SK-N-DZ (cell line): ENCODE measurements at regions not wholly inside any gene's neighbourhood (a gene's known extent, or its start where the extent isn't known, plus 50 kb on each side); places are given as distances from the start of the nearest gene placed in this dataset.

Experiments
- DNase-seq: peaks from one replicate; pipeline ENCODE4 v3.0.0-alpha.2; 2015; ENCODE audit warnings: low spot score

- DNase-seq = no peak
Measured at GRCh38 chr5:3050863-3051262, 299.4 kb upstream of the IRX2 start.

- no peak for DNase-seq
Measured at GRCh38 chr5:3049261-3049660, 297.8 kb upstream of the IRX2 start.

DNA sequence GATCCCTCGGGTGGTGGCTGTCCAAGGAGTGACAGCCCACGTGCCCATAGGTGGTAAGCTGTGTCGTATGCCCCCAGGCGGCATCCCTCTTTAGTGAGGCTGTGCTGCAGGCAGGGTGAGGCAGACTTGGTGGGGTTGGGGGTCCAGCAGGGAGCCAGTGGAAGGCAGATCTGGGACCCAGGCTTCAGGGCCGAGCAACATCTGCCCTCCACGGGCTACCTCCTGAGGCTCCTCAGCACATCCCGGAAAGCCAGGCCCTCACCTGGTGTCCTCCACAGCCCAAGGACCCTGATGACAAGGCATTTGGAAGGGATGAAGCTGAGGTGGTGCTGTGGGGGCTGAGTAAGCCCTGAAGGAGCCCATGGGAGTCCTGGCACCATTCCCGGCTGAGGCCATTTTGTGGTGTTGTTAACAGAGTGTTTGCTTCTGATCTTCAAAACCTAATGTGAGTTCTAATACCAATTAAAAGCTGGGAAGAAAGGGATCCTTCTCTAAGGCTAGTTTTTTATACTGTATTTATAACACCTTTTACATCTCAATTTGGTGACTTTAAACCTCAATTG lies 295.8 kb upstream of the IRX2 start:
- no peak for DNase-seq

GRCh38 chr5:3043600-3043999 lies 292.1 kb upstream of the IRX2 start:
- DNase-seq = no peak

GRCh38 chr5:3041001-3041400 lies 289.5 kb upstream of the IRX2 start:
- no peak for DNase-seq

DNA sequence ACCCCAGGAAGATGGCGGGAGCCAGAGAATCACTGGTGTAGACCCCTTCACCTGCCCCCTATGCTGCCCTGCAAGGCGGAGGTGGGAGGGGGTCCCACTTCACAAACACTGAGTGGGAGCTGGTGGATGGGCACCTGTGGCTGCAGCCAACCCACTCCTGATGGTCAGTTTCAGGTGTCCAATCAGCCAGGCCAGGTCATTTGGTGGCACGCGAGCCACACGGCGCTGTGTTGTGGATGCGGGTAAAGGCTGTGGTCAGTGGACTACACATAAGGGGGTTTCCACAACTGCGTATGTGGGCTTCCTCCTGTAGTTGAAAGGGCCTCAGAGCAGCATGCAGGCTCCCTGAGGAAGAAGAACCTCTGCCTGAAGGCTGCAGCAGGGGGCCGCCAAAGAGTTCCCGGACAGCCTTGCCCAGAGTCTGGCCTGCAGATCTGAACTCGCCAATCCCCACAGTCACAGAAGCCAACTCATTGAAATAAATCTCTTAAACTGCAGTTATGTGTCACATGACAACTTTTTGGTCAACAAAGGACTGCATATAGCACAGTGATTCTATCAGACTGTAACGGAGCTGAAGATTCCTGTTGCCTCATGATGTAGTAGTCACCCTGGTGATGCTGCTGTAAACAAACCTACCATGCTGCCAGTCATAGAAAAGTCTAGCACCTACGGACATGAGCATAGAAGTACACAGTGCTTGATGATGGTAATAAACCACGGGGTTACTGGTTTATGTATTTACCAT lies 284.7 kb upstream of the IRX2 start:
- no peak for DNase-seq

GRCh38 chr5:3035452-3035851 lies 284.0 kb upstream of the IRX2 start:
- DNase-seq = no peak

GRCh38 chr5:3034881-3035280 lies 283.4 kb upstream of the IRX2 start:
- DNase-seq = no peak

- DNase-seq = no peak
Measured at GRCh38 chr5:3034449-3034848, 283.0 kb upstream of the IRX2 start.

GRCh38 chr5:3033033-3033755 lies 281.7 kb upstream of the IRX2 start:
- no peak for DNase-seq

DNA sequence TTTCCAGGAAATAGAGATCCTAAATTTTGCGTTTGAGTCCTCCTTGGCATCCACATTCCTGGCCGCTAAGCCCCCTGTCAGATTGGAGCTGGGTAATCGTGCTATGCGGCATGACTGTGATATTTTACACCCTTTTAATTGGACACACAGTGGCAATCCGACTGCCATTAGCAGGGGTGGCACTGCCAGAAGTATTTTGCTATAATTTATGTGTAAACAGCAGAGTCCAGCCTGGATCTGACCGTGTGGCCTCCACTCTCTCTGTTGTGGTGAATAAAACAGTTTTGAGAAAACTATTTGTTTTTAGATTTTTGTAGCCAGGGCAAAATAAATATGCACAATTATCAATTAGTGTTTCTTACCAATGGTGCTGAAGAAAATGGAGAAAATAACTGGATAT lies 281.0 kb upstream of the IRX2 start:
- no peak for DNase-seq

DNA sequence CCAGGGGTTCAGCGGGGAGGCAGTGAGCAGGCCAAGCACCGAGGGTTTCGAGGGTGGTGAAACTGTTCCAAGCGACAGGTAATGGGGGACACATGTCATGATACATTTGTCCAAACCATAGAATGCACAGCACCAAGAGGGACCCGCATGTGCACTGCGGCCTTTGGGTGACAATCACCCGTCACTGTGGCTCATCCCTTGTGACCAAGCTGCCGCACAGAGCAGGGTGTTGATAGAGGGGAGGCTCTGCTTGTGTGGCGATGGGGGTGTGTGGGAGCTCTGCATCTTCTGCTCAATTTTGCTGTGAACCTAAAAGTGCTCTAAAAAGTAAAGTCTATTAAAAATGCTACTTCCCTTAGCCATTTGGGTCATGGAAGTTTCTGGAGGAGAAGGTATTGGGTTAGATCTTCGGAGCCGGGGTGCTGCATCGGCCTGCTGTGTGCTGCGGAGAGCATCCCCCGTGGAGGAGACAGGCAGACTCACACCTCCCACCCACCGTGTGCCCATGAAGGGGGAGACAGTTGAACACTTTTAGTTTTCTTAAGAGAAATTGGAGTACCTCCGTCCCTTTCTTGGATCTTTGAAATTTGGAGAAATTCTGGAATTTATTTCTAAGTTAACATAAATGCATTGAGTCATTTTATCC lies 280.4 kb upstream of the IRX2 start:
- no peak for DNase-seq

GRCh38 chr5:3030511-3031165 lies 279.2 kb upstream of the IRX2 start:
- no peak for DNase-seq

GRCh38 chr5:3029396-3029795 lies 277.9 kb upstream of the IRX2 start:
- DNase-seq = no peak

GRCh38 chr5:3027866-3028635 lies 276.6 kb upstream of the IRX2 start:
- DNase-seq = no peak

GRCh38 chr5:3027185-3027865 lies 275.8 kb upstream of the IRX2 start:
- no peak for DNase-seq

DNA sequence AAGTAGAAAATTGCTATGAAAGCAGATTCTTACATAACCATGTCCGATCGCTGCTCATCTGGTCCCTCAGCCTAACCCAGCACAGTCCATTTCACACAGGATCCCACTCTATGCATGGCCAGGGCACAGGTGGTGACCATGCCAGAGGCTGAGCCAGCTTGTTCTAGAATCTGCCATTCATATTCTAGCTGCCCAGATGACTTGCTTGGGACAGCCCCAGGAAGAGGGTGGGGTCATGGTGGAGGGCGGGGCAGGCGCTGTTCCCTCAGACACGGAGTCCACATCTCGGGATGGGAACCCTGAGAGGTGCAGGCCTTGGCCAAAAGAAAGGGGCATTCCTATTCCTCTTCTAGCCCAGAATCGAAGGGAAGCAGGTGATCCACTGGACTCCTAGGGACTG lies 275.2 kb upstream of the IRX2 start:
- DNase-seq = no peak

- no peak for DNase-seq
Measured at GRCh38 chr5:3026099-3026498, 274.6 kb upstream of the IRX2 start.

DNA sequence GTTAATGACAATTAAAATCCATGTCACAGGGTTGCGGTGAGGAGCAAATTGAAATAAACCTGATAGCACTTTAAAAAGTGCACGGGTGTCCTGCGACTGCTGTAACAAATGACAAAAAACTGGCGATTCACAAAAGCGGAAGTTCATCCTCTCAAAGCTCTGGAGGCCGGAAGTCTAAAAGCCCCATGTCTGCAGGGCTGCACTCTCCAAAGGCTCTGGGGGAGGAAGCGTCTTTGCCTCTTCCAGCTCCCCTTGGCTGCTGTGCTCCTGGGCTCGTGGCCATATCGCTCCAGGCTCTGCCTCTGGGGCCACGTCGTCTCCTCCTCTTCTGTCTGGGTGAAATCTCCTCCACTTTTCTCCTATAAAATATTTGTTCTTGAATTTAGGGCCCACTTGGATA lies 273.9 kb upstream of the IRX2 start:
- no peak for DNase-seq

DNA sequence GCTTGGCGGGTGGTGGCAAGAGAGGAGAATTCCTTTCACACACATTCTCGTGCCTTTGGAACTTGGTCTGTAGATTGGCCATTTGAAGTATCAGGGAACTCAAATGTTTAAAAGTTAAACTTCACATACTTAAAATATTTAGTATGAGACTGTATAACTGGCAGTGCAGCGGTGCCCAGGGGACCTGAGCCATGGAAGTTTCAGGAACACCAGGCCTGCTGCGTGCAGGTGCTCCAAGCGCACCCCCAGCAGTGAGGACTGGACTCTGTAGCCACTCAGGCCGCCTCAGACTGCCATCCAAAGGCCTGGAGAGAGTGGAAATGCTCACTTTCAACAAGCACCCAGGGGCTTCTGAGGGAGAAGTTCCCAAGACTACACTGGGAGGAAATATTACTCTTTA lies 273.5 kb upstream of the IRX2 start:
- DNase-seq = no peak

DNA sequence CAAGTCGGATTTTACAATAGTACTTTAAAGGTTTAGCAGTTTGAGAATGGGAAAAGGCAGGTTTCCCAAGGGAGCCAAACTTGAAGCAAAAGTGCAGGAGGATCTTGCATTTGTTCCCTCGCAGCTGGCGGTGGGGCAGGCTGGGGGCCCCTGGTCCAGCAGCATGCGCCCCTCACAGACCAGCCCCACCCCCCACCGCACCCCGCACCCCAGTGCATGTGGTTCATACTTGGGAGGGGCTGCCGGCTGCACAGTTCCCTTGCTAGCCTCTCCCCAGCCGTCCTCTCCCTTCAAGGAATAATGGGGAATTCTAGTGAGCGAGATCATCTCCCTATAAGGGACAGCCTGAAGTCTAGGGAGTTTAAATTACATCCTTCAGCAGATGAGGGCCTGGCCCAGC lies 273.1 kb upstream of the IRX2 start:
- no peak for DNase-seq
